ENCODE measurements at regions not wholly inside any gene's neighbourhood (a gene's known extent, or its start where the extent isn't known, plus 50 kb on each side); places are given as distances from the start of the nearest gene placed in this dataset.
"Not testable (repeated sequence)": the region's sequence is repeated elsewhere in the genome, so short reads cannot be mapped to it uniquely, and the experiment has no call there.

- Histone ChIP-seq H3K9ac (no peak overlapping the region), H3K36me3 (no peaks in the 10 kb centered on the region), H3K27ac (no peak overlapping the region), H3K4me1 (no peaks in the 10 kb centered on the region), H3K4me3 (no peak overlapping the region), H4K20me1 (ENCODE audit: low read depth) (no peaks in the 10 kb centered on the region), H3K27me3 (no peaks in the 10 kb centered on the region), H3K79me2 (ENCODE audit: low read depth) (no peaks in the 10 kb centered on the region), H2AFZ (replicated peaks) (no peak overlapping the region), H3F3A (ENCODE audit: low read depth) (no peaks in the 10 kb centered on the region), H3K9me3 (ENCODE audit: low read depth) (no peaks in the 10 kb centered on the region), H3K4me2 (no peak overlapping the region)
- DNase-seq (ENCODE audit: low spot score), result no peak
- TF ChIP-seq CTCF (IDR thresholded peaks at IDR 0.05) (no peak), EZH2 (IDR thresholded peaks at IDR 0.05) (no peak), EZH2phosphoT487 (IDR thresholded peaks at IDR 0.05) (no peak)
- Mint-ChIP-seq H3K27ac (no peak overlapping the region), H3K36me3 (no peaks in the 10 kb centered on the region), H3K4me3 (no peak overlapping the region), H3K4me1 (peaks cover 8% of the 10 kb centered on the region), H3K27me3 (ENCODE audit: insufficient read depth, low read depth) (peaks cover 2% of the 10 kb centered on the region), H3K9me3 (no peaks in the 10 kb centered on the region)
Observed at GRCh38 chr3:127439621-127440020, 150.9 kb downstream of the TPRA1 start.

- H3K36me3 ChIP-seq, result no peaks in the 10 kb centered on the region
- H4K20me1 ChIP-seq (ENCODE audit: low read depth), result no peaks in the 10 kb centered on the region
- TF ChIP-seq EZH2phosphoT487 (IDR thresholded peaks at IDR 0.05) (no peak), EZH2 (IDR thresholded peaks at IDR 0.05) (no peak), CTCF (IDR thresholded peaks at IDR 0.05) (no peak)
- Mint-ChIP-seq H3K4me1 (peaks cover 8% of the 10 kb centered on the region), H3K4me3 (no peak overlapping the region), H3K9me3 (no peaks in the 10 kb centered on the region), H3K27ac (peak overlapping the region; percentile 36), H3K27me3 (ENCODE audit: insufficient read depth, low read depth) (peaks cover 2% of the 10 kb centered on the region), H3K36me3 (no peaks in the 10 kb centered on the region)
- H3K4me3 ChIP-seq, result no peak overlapping the region
- H3K4me1 ChIP-seq, result no peaks in the 10 kb centered on the region
- H3K27ac ChIP-seq, result no peak overlapping the region
- H2AFZ ChIP-seq (replicated peaks), result no peak overlapping the region
- no peak overlapping the region for H3K9ac ChIP-seq
- no peaks in the 10 kb centered on the region for H3F3A ChIP-seq (ENCODE audit: low read depth)
- no peaks in the 10 kb centered on the region for H3K9me3 ChIP-seq (ENCODE audit: low read depth)
- no peaks in the 10 kb centered on the region for H3K79me2 ChIP-seq (ENCODE audit: low read depth)
- H3K27me3 ChIP-seq, result no peaks in the 10 kb centered on the region
- DNase-seq (ENCODE audit: low spot score), result no peak
- no peak overlapping the region for H3K4me2 ChIP-seq
Observed at GRCh38 chr3:127438951-127439350, 151.1 kb upstream of the PRR20G start.

GRCh38 chr3:127438371-127438770, 150.5 kb upstream of the PRR20G start:
- Mint-ChIP-seq H3K27ac (no peak overlapping the region), H3K4me3 (no peak overlapping the region), H3K4me1 (peaks cover 8% of the 10 kb centered on the region), H3K27me3 (ENCODE audit: insufficient read depth, low read depth) (peaks cover 2% of the 10 kb centered on the region), H3K36me3 (no peaks in the 10 kb centered on the region), H3K9me3 (no peaks in the 10 kb centered on the region)
- no peaks in the 10 kb centered on the region for H3K36me3 ChIP-seq
- DNase-seq (ENCODE audit: low spot score), result no peak
- no peak overlapping the region for H3K27ac ChIP-seq
- H3K4me3 ChIP-seq, result no peak overlapping the region
- no peak overlapping the region for H3K9ac ChIP-seq
- no peak for TF ChIP-seq CTCF (IDR thresholded peaks at IDR 0.05)
- TF ChIP-seq EZH2 (IDR thresholded peaks at IDR 0.05), result no peak
- H2AFZ ChIP-seq (replicated peaks), result no peak overlapping the region
- no peaks in the 10 kb centered on the region for H3K9me3 ChIP-seq (ENCODE audit: low read depth)
- no peaks in the 10 kb centered on the region for H3K79me2 ChIP-seq (ENCODE audit: low read depth)
- H3F3A ChIP-seq (ENCODE audit: low read depth), result no peaks in the 10 kb centered on the region
- H4K20me1 ChIP-seq (ENCODE audit: low read depth), result no peaks in the 10 kb centered on the region
- no peak overlapping the region for H3K4me2 ChIP-seq
- no peaks in the 10 kb centered on the region for H3K4me1 ChIP-seq
- H3K27me3 ChIP-seq, result no peaks in the 10 kb centered on the region

- H2AFZ ChIP-seq (replicated peaks); H3K9me3 Mint-ChIP-seq; H3K36me3 ChIP-seq; H3K4me2 ChIP-seq; H3K27me3 Mint-ChIP-seq (ENCODE audit: insufficient read depth, low read depth); H4K20me1 ChIP-seq (ENCODE audit: low read depth); H3K27ac ChIP-seq; H3K4me1 ChIP-seq; H3K9ac ChIP-seq; H3F3A ChIP-seq (ENCODE audit: low read depth); H3K79me2 ChIP-seq (ENCODE audit: low read depth); H3K27ac Mint-ChIP-seq; H3K4me3 ChIP-seq; H3K27me3 ChIP-seq; DNase-seq (ENCODE audit: low spot score); H3K4me3 Mint-ChIP-seq; H3K36me3 Mint-ChIP-seq; H3K9me3 ChIP-seq (ENCODE audit: low read depth): not testable (repeated sequence)
- peaks cover 10% of the 10 kb centered on the region for H3K4me1 Mint-ChIP-seq
Observed at GRCh38 chr3:127435299-127435698, 147.5 kb upstream of the PRR20G start.
